GM18498 (cell line): ENCODE measurements at regions not wholly inside any gene's neighbourhood (a gene's known extent, or its start where the extent isn't known, plus 50 kb on each side); places are given as distances from the start of the nearest gene placed in this dataset.
"Not testable (repeated sequence)": the region's sequence is repeated elsewhere in the genome, so short reads cannot be mapped to it uniquely, and the experiment has no call there.

Experiments
- ATAC-seq: cut with Tn5 transposase; IDR thresholded peaks from one replicate; pipeline ENCODE4 v1.9.1; 2021; ENCODE audit warnings: mild to moderate bottlenecking, moderate library complexity; ENCODE audit not compliant: unreplicated experiment

GRCh38 chr5:63128018-63128417, 549.4 kb downstream of the LRRC70 start:
- ATAC-seq = no peak

- ATAC-seq = no peak
Observed at GRCh38 chr5:63127054-63127453, 548.4 kb downstream of the LRRC70 start.

- peak; percentile 82 for ATAC-seq
Observed at GRCh38 chr5:63125862-63126261, 547.2 kb downstream of the LRRC70 start.

GRCh38 chr5:63125392-63125791, 546.8 kb downstream of the LRRC70 start:
- peak; percentile 14 for ATAC-seq

- no peak for ATAC-seq
Observed at GRCh38 chr5:63124266-63124665, 545.6 kb downstream of the LRRC70 start.

GRCh38 chr5:63121471-63121870, 542.9 kb downstream of the LRRC70 start:
- ATAC-seq = no peak

- ATAC-seq = no peak
Observed at GRCh38 chr5:63118221-63118620, 539.6 kb downstream of the LRRC70 start.

- no peak for ATAC-seq
Observed at GRCh38 chr5:63111891-63112290, 533.3 kb downstream of the LRRC70 start.

- no peak for ATAC-seq
Observed at GRCh38 chr5:63101870-63102269, 523.3 kb downstream of the LRRC70 start.

- no peak for ATAC-seq
Observed at GRCh38 chr5:63097286-63097685, 518.7 kb downstream of the LRRC70 start.

GRCh38 chr5:63094730-63095129, 516.1 kb downstream of the LRRC70 start:
- no peak for ATAC-seq

- ATAC-seq = no peak
Observed at GRCh38 chr5:63089147-63089546, 510.5 kb downstream of the LRRC70 start.

- ATAC-seq = no peak
Observed at GRCh38 chr5:63085561-63085960, 506.9 kb downstream of the LRRC70 start.

GRCh38 chr5:63083689-63084088, 505.1 kb downstream of the LRRC70 start:
- not testable (repeated sequence) for ATAC-seq

- no peak for ATAC-seq
Observed at GRCh38 chr5:63081402-63081801, 502.8 kb downstream of the LRRC70 start.

- no peak for ATAC-seq
Observed at GRCh38 chr5:63070001-63070400, 491.4 kb downstream of the LRRC70 start.

GRCh38 chr5:63055421-63055820, 476.8 kb downstream of the LRRC70 start:
- ATAC-seq = no peak

- ATAC-seq = no peak
Observed at GRCh38 chr5:63053019-63053638, 474.5 kb downstream of the LRRC70 start.

- no peak for ATAC-seq
Observed at GRCh38 chr5:63050916-63051315, 472.3 kb downstream of the LRRC70 start.

GRCh38 chr5:63049935-63050334, 471.3 kb downstream of the LRRC70 start:
- ATAC-seq = no peak

GRCh38 chr5:63043792-63044191, 465.2 kb downstream of the LRRC70 start:
- ATAC-seq = no peak

- no peak for ATAC-seq
Observed at GRCh38 chr5:63032343-63032742, 453.7 kb downstream of the LRRC70 start.

GRCh38 chr5:63029891-63030290, 451.3 kb downstream of the LRRC70 start:
- ATAC-seq = no peak
